A549 (cell line): ENCODE measurements at regions not wholly inside any gene's neighbourhood (a gene's known extent, or its start where the extent isn't known, plus 50 kb on each side); places are given as distances from the start of the nearest gene placed in this dataset.

Experiments
- BHLHE40 ChIP-seq: IDR thresholded peaks from 2 replicates; pipeline ENCODE4 v1.6.1; 2012; ENCODE audit warnings: low read depth, low read length, inconsistent platforms
- EHF ChIP-seq: fragments of 250-450 bp; sonication (Bioruptor Pico); IDR thresholded peaks from 2 replicates; pipeline ENCODE4 v1.5.0; 2020; ENCODE audit warnings: mild to moderate bottlenecking
- ESRRA ChIP-seq: fragments of 150-350 bp; IDR thresholded peaks from 2 replicates; pipeline ENCODE4 v1.6.1; 2014; ENCODE audit warnings: mild to moderate bottlenecking, low read length, borderline replicate concordance
- FOSL2 ChIP-seq, 2 experiments: fragments of 450-650 bp in 1 of 2; fragments of >200 bp in 1 of 2; sonication (Bioruptor Twin) in 1 of 2; formaldehyde crosslinking; IDR thresholded peaks; 2 replicates each; pipeline versions ENCODE4 v1.5.0 to v1.6.1; 2016 to 2020; ENCODE audit warnings: mild to moderate bottlenecking in 1 of 2, moderate library complexity in 1 of 2
- HDAC2 ChIP-seq: fragments of 200-600 bp; sonication (generic); IDR thresholded peaks from 2 replicates; pipeline ENCODE4 v1.6.1; 2016
- HEYL ChIP-seq: fragments of 250-450 bp; sonication (Bioruptor Pico); IDR thresholded peaks from 2 replicates; pipeline ENCODE4 v1.8.0; 2021; ENCODE audit warnings: mild to moderate bottlenecking, moderate library complexity
- HMGXB4 ChIP-seq: fragments of 250-450 bp; sonication (Bioruptor Pico); IDR thresholded peaks from 2 replicates; pipeline ENCODE4 v1.5.0; 2021; ENCODE audit warnings: mild to moderate bottlenecking, moderate library complexity, borderline replicate concordance
- NPAS2 ChIP-seq: fragments of 250-450 bp; sonication (Bioruptor Pico); IDR thresholded peaks from 2 replicates; pipeline ENCODE4 v1.8.0; 2022; ENCODE audit warnings: mild to moderate bottlenecking, moderate library complexity, borderline replicate concordance
- POLR2A ChIP-seq: IDR thresholded peaks from 2 replicates; pipeline ENCODE4 v1.6.1; 2012; ENCODE audit warnings: mild to moderate bottlenecking, low read length
- RFX5 ChIP-seq: fragments of 450-650 bp; IDR thresholded peaks from 2 replicates; pipeline ENCODE4 v1.7.1; 2014; ENCODE audit warnings: antibody characterized with exemption, mild to moderate bottlenecking, moderate library complexity
- ZFP36 ChIP-seq: fragments of 450-650 bp; IDR thresholded peaks from 2 replicates; pipeline ENCODE4 v1.6.1; 2014; ENCODE audit warnings: borderline replicate concordance; ENCODE audit not compliant: partially characterized antibody
- TF ChIP-seq, protein P1 (sequence below): fragments of >200 bp; sonication (Bioruptor Twin); formaldehyde crosslinking; IDR thresholded peaks from 3 replicates; pipeline ENCODE4 v1.5.1; 2016
- TF ChIP-seq, protein P2 (sequence below): fragments of 200-600 bp; sonication (generic); IDR thresholded peaks from 2 replicates; pipeline ENCODE4 v1.6.1; 2016; ENCODE audit warnings: antibody characterized with exemption, mild to moderate bottlenecking, moderate library complexity
- TF ChIP-seq, protein P3 (sequence below): IDR thresholded peaks from 2 replicates; pipeline ENCODE4 v1.6.1; 2012

GRCh38 chrX:67004451-67004850 lies 365.6 kb upstream of the EDA2R start:
- no peak for TF ChIP-seq NPAS2
- TF ChIP-seq, protein P1, sequence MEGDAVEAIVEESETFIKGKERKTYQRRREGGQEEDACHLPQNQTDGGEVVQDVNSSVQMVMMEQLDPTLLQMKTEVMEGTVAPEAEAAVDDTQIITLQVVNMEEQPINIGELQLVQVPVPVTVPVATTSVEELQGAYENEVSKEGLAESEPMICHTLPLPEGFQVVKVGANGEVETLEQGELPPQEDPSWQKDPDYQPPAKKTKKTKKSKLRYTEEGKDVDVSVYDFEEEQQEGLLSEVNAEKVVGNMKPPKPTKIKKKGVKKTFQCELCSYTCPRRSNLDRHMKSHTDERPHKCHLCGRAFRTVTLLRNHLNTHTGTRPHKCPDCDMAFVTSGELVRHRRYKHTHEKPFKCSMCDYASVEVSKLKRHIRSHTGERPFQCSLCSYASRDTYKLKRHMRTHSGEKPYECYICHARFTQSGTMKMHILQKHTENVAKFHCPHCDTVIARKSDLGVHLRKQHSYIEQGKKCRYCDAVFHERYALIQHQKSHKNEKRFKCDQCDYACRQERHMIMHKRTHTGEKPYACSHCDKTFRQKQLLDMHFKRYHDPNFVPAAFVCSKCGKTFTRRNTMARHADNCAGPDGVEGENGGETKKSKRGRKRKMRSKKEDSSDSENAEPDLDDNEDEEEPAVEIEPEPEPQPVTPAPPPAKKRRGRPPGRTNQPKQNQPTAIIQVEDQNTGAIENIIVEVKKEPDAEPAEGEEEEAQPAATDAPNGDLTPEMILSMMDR = no peak
- no peak for TF ChIP-seq HDAC2
- TF ChIP-seq FOSL2 (IDR thresholded peaks at IDR 0.05) = no peak
- no peak for TF ChIP-seq FOSL2 (CRISPR knock-in tag; IDR thresholded peaks at IDR 0.05)
- TF ChIP-seq, protein P2, sequence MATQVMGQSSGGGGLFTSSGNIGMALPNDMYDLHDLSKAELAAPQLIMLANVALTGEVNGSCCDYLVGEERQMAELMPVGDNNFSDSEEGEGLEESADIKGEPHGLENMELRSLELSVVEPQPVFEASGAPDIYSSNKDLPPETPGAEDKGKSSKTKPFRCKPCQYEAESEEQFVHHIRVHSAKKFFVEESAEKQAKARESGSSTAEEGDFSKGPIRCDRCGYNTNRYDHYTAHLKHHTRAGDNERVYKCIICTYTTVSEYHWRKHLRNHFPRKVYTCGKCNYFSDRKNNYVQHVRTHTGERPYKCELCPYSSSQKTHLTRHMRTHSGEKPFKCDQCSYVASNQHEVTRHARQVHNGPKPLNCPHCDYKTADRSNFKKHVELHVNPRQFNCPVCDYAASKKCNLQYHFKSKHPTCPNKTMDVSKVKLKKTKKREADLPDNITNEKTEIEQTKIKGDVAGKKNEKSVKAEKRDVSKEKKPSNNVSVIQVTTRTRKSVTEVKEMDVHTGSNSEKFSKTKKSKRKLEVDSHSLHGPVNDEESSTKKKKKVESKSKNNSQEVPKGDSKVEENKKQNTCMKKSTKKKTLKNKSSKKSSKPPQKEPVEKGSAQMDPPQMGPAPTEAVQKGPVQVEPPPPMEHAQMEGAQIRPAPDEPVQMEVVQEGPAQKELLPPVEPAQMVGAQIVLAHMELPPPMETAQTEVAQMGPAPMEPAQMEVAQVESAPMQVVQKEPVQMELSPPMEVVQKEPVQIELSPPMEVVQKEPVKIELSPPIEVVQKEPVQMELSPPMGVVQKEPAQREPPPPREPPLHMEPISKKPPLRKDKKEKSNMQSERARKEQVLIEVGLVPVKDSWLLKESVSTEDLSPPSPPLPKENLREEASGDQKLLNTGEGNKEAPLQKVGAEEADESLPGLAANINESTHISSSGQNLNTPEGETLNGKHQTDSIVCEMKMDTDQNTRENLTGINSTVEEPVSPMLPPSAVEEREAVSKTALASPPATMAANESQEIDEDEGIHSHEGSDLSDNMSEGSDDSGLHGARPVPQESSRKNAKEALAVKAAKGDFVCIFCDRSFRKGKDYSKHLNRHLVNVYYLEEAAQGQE = no peak
- no peak for TF ChIP-seq POLR2A
- TF ChIP-seq, protein P3, sequence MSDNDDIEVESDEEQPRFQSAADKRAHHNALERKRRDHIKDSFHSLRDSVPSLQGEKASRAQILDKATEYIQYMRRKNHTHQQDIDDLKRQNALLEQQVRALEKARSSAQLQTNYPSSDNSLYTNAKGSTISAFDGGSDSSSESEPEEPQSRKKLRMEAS = no peak
- TF ChIP-seq RFX5 = no peak
- TF ChIP-seq ESRRA = no peak
- no peak for TF ChIP-seq EHF (CRISPR knock-in tag)
- TF ChIP-seq BHLHE40 = no peak
- TF ChIP-seq ZFP36 = no peak
- TF ChIP-seq HMGXB4 (CRISPR knock-in tag) = no peak
- no peak for TF ChIP-seq HEYL (CRISPR knock-in tag)
